ENCODE measurements at regions not wholly inside any gene's neighbourhood (a gene's known extent, or its start where the extent isn't known, plus 50 kb on each side); places are given as distances from the start of the nearest gene placed in this dataset.

DNA sequence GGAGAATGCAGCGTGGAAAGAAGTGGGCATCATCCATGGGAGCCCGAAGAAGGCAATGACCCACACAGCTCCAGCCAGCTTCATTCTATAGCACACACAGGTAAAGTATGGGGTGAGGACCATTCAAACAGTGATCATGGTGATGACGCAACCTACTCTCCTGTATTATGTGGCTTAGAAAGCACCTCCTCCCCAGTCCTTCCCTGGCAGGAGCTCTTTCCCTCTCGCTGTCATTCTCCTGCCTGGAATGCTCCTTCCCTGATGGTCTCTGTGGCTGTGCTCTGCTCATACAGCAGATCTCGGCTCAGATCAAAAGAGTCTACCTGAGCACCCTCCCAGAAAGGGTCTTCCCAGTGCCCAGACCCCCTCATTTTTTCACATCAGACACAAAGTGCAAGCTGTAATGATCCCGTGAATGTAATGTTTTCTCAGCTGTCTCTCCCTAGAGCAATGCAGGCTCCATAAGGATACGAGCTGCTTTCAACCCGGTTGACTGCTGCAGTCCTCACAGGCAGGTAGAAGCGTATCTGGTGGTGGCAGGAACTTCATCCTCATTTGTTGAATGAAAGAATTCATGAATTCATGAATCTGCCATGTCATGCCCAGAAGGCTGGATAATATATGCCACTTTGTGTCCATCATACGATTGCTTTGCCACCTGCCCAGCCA, 248.8 kb downstream of the HS3ST3A1 start:
- TF ChIP-seq POLR2A (IDR thresholded peaks at IDR 0.05) (no peak), POLR2AphosphoS5 (IDR thresholded peaks at IDR 0.05) (no peak)
- TF ChIP-seq, protein P1, sequence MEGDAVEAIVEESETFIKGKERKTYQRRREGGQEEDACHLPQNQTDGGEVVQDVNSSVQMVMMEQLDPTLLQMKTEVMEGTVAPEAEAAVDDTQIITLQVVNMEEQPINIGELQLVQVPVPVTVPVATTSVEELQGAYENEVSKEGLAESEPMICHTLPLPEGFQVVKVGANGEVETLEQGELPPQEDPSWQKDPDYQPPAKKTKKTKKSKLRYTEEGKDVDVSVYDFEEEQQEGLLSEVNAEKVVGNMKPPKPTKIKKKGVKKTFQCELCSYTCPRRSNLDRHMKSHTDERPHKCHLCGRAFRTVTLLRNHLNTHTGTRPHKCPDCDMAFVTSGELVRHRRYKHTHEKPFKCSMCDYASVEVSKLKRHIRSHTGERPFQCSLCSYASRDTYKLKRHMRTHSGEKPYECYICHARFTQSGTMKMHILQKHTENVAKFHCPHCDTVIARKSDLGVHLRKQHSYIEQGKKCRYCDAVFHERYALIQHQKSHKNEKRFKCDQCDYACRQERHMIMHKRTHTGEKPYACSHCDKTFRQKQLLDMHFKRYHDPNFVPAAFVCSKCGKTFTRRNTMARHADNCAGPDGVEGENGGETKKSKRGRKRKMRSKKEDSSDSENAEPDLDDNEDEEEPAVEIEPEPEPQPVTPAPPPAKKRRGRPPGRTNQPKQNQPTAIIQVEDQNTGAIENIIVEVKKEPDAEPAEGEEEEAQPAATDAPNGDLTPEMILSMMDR (IDR thresholded peaks at IDR 0.05): no peak
- Histone ChIP-seq H3K36me3 (no peaks in the 10 kb centered on the region), H3K4me3 (no peak overlapping the region), H3K4me1 (replicated peaks) (no peaks in the 10 kb centered on the region), H3K9me3 (no peaks in the 10 kb centered on the region), H3K27ac (no peak overlapping the region), H3K27me3 (replicated peaks; ENCODE audit: insufficient read depth) (no peaks in the 10 kb centered on the region)
- intact Hi-C loops (cut with DNase I): no loop called here
- WGBS: 78% methylated on average over 10 of the region's 10 CpGs
- no peak for DNase-seq (ENCODE audit: low spot score)

DNA sequence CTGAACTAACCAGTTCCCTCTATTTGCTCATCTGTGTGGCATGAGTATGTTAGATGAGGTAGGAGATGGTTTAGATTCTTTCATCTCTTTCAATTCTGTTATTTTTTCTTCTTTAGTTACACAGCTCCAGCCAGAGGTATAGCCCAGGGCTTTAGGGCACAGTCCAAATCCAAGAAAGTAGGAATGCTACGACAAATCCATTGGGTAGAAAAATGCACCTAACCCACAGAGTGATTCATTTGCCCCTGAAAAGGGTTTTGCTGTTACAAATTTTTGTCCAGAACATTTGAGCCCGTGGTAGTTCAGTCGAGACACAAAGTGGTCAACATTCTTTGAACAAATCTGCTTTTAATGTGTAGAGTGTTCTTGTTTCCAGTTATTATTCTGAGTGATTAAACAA, 250.7 kb downstream of the HS3ST3A1 start:
- intact Hi-C loops (cut with DNase I): no loop called here
- Histone ChIP-seq H3K27me3 (replicated peaks; ENCODE audit: insufficient read depth) (no peaks in the 10 kb centered on the region), H3K36me3 (no peaks in the 10 kb centered on the region), H3K27ac (no peak overlapping the region), H3K9me3 (no peaks in the 10 kb centered on the region), H3K4me3 (no peak overlapping the region), H3K4me1 (replicated peaks) (no peaks in the 10 kb centered on the region)
- DNase-seq (ENCODE audit: low spot score): no peak
- TF ChIP-seq POLR2AphosphoS5 (IDR thresholded peaks at IDR 0.05) (no peak), POLR2A (IDR thresholded peaks at IDR 0.05) (no peak)
- WGBS: 53% methylated on average over 3 of the region's 3 CpGs

DNA sequence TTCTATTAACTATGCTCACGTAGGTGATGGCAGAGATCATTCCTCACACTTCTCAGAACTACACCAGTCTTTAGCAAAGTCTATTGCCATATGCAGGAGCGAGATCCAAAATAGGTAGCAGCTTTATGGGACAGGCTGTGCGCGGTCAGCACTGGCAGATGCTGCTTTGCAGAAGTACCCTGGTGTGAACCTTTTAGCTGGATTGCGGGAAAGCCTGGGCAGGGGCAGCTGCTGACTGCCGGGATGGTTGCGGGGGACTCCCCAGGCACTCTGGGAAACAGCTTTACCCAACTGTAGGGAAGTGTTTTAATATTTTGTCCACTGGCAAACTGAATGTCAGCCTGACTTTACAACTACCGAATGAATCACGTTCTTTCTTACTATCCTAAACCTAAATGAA, 251.3 kb downstream of the HS3ST3A1 start:
- intact Hi-C loops (cut with DNase I): no loop called here
- Histone ChIP-seq H3K4me3 (no peak overlapping the region), H3K27me3 (replicated peaks; ENCODE audit: insufficient read depth) (no peaks in the 10 kb centered on the region), H3K4me1 (replicated peaks) (no peaks in the 10 kb centered on the region), H3K27ac (no peak overlapping the region), H3K36me3 (no peaks in the 10 kb centered on the region), H3K9me3 (no peaks in the 10 kb centered on the region)
- no peak for DNase-seq (ENCODE audit: low spot score)
- WGBS: 90% methylated on average over 9 of the region's 9 CpGs
- TF ChIP-seq POLR2AphosphoS5 (IDR thresholded peaks at IDR 0.05): no peak

DNA sequence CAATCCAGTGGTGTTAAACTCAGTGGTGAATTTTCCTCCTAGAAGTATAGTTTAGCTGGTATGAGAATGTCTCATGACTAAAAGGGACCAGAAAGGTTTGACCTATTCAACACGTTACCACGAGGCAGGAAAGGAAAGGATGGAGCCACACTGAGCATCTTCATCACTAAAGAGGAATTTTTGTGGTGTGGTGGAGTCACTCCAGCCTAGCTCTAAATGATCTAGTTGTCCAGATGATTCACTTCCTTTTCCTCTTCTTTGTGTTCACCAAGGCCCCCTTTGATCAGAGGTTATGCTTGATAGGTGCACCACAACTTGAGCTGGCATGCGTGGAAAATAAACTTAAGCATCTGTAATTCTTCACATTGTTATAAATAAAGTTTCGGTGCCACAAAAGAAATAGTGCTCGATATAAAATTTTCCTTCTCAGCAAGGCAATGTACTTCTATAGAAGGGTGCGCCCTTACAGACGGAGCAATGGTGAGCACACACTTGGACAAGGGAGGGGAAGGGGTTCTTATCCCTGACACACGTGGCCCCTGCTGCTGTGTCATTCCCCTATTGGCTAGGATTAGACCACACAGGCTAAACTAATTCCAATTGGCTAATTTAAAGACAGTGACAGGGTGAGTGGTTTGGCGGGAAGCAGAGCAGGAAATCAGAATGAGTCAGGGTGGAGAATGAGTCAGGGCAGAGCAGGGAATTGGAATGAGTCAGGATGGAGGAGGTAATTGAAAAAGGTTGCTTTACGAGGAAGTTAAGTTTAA, 254.6 kb downstream of the HS3ST3A1 start:
- Histone ChIP-seq H3K9me3 (no peaks in the 10 kb centered on the region), H3K4me1 (replicated peaks) (no peaks in the 10 kb centered on the region), H3K36me3 (no peaks in the 10 kb centered on the region), H3K27me3 (replicated peaks; ENCODE audit: insufficient read depth) (no peaks in the 10 kb centered on the region), H3K27ac (no peak overlapping the region), H3K4me3 (no peak overlapping the region)
- TF ChIP-seq POLR2AphosphoS5 (IDR thresholded peaks at IDR 0.05): no peak
- TF ChIP-seq, protein P1 (IDR thresholded peaks at IDR 0.05): no peak
- no peak for TF ChIP-seq POLR2A (IDR thresholded peaks at IDR 0.05)
- DNase-seq (ENCODE audit: low spot score): no peak
- WGBS: 78% methylated on average over 10 of the region's 10 CpGs
- intact Hi-C loops (cut with DNase I): no loop called here

DNA sequence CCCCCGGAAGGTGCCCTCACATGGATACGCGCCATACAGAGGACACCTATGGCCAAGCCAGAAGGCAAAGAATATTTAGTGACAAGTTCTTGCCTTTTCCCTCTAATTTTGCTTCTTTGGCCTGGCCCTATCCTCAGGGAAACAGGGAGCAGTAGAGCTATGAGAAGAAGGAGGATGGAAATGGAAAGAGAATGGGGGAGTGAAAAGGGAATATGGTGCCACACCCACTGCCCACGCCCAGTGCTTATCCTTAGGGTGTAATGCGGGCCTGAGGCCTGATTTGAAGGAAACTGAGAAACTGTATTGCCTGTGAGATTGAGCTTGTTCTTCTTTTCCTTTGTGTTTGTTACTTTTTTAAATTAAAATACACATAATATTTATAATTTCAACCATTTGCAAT, 255.1 kb downstream of the HS3ST3A1 start:
- no peaks in the 10 kb centered on the region for H3K4me1 ChIP-seq (replicated peaks)
- intact Hi-C loops (cut with DNase I): no loop called here
- DNase-seq (ENCODE audit: low spot score): no peak
- 88% methylated on average over 5 of the region's 5 CpGs for WGBS
- H3K36me3 ChIP-seq: no peaks in the 10 kb centered on the region
- TF ChIP-seq, protein P1 (IDR thresholded peaks at IDR 0.05): no peak
- TF ChIP-seq POLR2A (IDR thresholded peaks at IDR 0.05) (no peak), POLR2AphosphoS5 (IDR thresholded peaks at IDR 0.05) (no peak)
- H3K27me3 ChIP-seq (replicated peaks; ENCODE audit: insufficient read depth): no peaks in the 10 kb centered on the region
- H3K4me3 ChIP-seq: no peak overlapping the region
- H3K27ac ChIP-seq: no peak overlapping the region
- H3K9me3 ChIP-seq: no peaks in the 10 kb centered on the region

All from prostate gland (tissue), 2 donors.